ENCODE measurements at regions not wholly inside any gene's neighbourhood (a gene's known extent, or its start where the extent isn't known, plus 50 kb on each side); places are given as distances from the start of the nearest gene placed in this dataset.

- no peak overlapping the region for H3K27ac Mint-ChIP-seq
Measured at GRCh38 chr2:15825276-15825980, 114.9 kb upstream of the MYCN start.

DNA sequence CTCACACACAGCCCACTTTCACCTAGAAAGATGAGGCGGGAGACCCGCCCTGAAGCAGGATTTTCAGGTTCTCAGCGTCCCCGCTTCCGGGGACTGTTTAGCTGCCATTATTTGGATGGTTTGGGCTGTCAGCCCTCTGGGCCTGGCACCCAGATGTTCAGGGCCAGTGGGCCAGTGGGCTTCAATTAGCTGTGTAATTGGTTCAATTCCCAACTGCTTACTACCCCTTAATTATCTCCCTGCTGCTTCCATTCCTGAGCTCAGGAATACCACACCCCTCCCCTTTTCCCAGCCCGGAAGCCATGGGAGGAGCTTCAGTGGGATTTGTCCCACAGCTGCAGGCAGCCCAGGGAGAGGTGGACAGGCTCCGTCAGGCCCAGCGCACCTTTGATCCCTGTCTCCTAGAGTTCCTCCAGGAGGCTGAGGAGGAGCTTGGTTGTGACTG, 114.1 kb upstream of the MYCN start:
- Mint-ChIP-seq H3K27ac (no peak overlapping the region), H3K4me3 (no peak overlapping the region), H3K9me3 (no peaks in the 10 kb centered on the region), H3K36me3 (ENCODE audit: low read depth) (no peaks in the 10 kb centered on the region), H3K4me1 (no peaks in the 10 kb centered on the region), H3K27me3 (no peaks in the 10 kb centered on the region)
- TF ChIP-seq, protein P1, sequence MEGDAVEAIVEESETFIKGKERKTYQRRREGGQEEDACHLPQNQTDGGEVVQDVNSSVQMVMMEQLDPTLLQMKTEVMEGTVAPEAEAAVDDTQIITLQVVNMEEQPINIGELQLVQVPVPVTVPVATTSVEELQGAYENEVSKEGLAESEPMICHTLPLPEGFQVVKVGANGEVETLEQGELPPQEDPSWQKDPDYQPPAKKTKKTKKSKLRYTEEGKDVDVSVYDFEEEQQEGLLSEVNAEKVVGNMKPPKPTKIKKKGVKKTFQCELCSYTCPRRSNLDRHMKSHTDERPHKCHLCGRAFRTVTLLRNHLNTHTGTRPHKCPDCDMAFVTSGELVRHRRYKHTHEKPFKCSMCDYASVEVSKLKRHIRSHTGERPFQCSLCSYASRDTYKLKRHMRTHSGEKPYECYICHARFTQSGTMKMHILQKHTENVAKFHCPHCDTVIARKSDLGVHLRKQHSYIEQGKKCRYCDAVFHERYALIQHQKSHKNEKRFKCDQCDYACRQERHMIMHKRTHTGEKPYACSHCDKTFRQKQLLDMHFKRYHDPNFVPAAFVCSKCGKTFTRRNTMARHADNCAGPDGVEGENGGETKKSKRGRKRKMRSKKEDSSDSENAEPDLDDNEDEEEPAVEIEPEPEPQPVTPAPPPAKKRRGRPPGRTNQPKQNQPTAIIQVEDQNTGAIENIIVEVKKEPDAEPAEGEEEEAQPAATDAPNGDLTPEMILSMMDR (IDR thresholded peaks at IDR 0.05) = no peak
- ChIA-PET POLR2A (no interaction called here), CTCF (no interaction called here)
- DNase-seq (no peak), ATAC-seq (ENCODE audit: low read depth) (no peak)
- intact Hi-C loops (cut with micrococcal nuclease) = no loop called here

More at GRCh38 chr2:15825276-15825980, 114.9 kb upstream of the MYCN start:
- intact Hi-C loops (cut with micrococcal nuclease) = no loop called here
- no peak overlapping the region for H3K4me3 Mint-ChIP-seq
- H3K9me3 Mint-ChIP-seq = no peaks in the 10 kb centered on the region
- TF ChIP-seq, protein P1 (IDR thresholded peaks at IDR 0.05) = no peak
- DNase-seq = no peak
- H3K4me1 Mint-ChIP-seq = no peaks in the 10 kb centered on the region
- peaks cover 2% of the 10 kb centered on the region for H3K27me3 Mint-ChIP-seq
- ATAC-seq (ENCODE audit: low read depth) = no peak
- no peaks in the 10 kb centered on the region for H3K36me3 Mint-ChIP-seq (ENCODE audit: low read depth)
- CTCF ChIA-PET = no interaction called here
- POLR2A ChIA-PET = no interaction called here

- DNase-seq (no peak), ATAC-seq (ENCODE audit: low read depth) (no peak)
- no peaks in the 10 kb centered on the region for H3K9me3 Mint-ChIP-seq
- POLR2A ChIA-PET = no interaction called here
- TF ChIP-seq, protein P1 (IDR thresholded peaks at IDR 0.05) = no peak
- CTCF ChIA-PET = no interaction called here
- no peak overlapping the region for H3K27ac Mint-ChIP-seq
- intact Hi-C loops (cut with micrococcal nuclease) = no loop called here
- H3K36me3 Mint-ChIP-seq (ENCODE audit: low read depth) = no peaks in the 10 kb centered on the region
- no peak overlapping the region for H3K4me3 Mint-ChIP-seq
- no peaks in the 10 kb centered on the region for H3K4me1 Mint-ChIP-seq
- H3K27me3 Mint-ChIP-seq = no peaks in the 10 kb centered on the region
Measured at GRCh38 chr2:15827001-15827400, 113.3 kb upstream of the MYCN start.

DNA sequence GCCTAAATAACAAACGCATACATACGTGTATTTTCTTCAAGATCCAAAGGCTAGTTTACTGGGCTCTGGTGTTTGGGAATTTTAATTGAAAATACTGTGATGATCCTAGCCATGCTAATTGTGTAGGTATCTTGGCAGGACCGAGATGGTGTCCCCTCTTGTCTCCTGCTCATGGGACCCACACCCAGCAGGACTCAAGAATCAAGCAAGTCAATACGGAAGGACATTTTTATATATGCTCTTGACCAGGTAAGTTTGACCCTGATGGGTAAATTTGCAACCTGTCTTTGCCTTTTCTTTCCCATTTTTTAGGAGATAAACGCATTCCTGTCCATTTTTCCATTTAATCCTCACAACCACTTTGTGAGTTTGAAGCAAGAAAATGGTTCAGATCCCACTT, 111.8 kb upstream of the MYCN start:
- intact Hi-C loops (cut with micrococcal nuclease) = no loop called here
- POLR2A ChIA-PET = no interaction called here

DNA sequence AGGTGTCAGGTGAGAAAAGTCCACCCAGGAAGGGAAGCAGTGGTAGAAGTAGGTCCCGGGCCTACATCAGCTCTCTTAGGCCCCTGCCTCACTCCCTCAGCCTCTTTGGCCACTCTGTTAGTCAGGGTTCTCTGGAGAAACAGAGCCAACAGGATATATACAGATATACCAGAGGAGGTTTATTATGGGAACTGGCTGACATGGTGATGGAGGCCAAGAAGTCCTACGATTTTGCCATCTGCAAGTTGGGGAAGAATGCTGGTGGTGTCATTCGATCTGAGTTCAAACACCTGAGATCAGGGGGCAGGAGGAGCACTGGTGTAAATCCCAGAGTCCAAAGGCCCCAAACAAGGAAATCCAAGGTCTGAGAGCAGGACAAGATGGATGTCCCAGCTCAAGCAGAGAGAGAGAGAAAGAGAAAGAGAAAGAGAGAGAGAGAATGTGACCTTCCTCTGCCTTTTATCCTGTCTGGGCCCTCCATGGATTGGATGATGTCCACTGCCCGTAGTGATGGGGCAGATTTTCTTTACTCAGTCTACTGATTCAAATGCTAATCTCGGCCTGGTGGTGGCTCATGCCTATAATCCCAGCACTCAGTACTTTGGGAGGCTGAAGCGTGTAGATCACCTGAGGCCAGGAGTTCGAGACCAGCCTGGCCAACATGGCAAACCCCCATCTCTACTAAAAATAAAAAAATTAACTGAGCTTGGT, 111.1 kb upstream of the MYCN start:
- no peak overlapping the region for H3K4me3 Mint-ChIP-seq

More for the DNA sequence above, 111.8 kb upstream of the MYCN start:
- Mint-ChIP-seq H3K9me3 (no peaks in the 10 kb centered on the region), H3K27ac (no peak overlapping the region), H3K4me1 (no peaks in the 10 kb centered on the region), H3K36me3 (ENCODE audit: low read depth) (no peaks in the 10 kb centered on the region), H3K27me3 (no peaks in the 10 kb centered on the region), H3K4me3 (no peak overlapping the region)
- ATAC-seq (ENCODE audit: low read depth) (no peak), DNase-seq (no peak)
- CTCF ChIA-PET = no interaction called here
- TF ChIP-seq, protein P1 (IDR thresholded peaks at IDR 0.05) = no peak

More for the DNA sequence above, 111.1 kb upstream of the MYCN start:
- no peaks in the 10 kb centered on the region for H3K36me3 Mint-ChIP-seq (ENCODE audit: low read depth)
- TF ChIP-seq, protein P1 (IDR thresholded peaks at IDR 0.05) = no peak
- H3K27ac Mint-ChIP-seq = no peak overlapping the region
- no peak for ATAC-seq (ENCODE audit: low read depth)
- POLR2A ChIA-PET = no interaction called here
- H3K9me3 Mint-ChIP-seq = no peaks in the 10 kb centered on the region
- CTCF ChIA-PET = no interaction called here
- no peak for DNase-seq
- H3K27me3 Mint-ChIP-seq = no peaks in the 10 kb centered on the region
- intact Hi-C loops (cut with micrococcal nuclease) = no loop called here
- no peaks in the 10 kb centered on the region for H3K4me1 Mint-ChIP-seq

Measured in activated B cell treated with CpG ODN at 0.5 μM for 24 hours (primary cell).